OCI-LY3 (cell line): ENCODE measurements at regions not wholly inside any gene's neighbourhood (a gene's known extent, or its start where the extent isn't known, plus 50 kb on each side); places are given as distances from the start of the nearest gene placed in this dataset.

ENCODE experiments used
- CTCF ChIP-seq: fragments of 200-600, 300-600 bp; sonication (generic); IDR thresholded peaks from 2 replicates; pipeline ENCODE4 v1.5.1; 2014; ENCODE audit warnings: antibody characterized with exemption, low read length, low read depth
- EZH2phosphoT487 ChIP-seq: fragments of 200-600 bp; shearing (Covaris generic); IDR thresholded peaks from 2 replicates; pipeline ENCODE4 v1.6.1; 2018; ENCODE audit warnings: antibody characterized with exemption, mixed run types, low read depth

GRCh38 chr1:234681990-234682389 lies 72.0 kb upstream of the IRF2BP2 start:
- no peak for TF ChIP-seq CTCF
- TF ChIP-seq EZH2phosphoT487: no peak
